C1 segment of cervical spinal cord (tissue), 14 donors: ENCODE measurements at regions not wholly inside any gene's neighbourhood (a gene's known extent, or its start where the extent isn't known, plus 50 kb on each side); places are given as distances from the start of the nearest gene placed in this dataset.
"Not testable (repeated sequence)": the region's sequence is repeated elsewhere in the genome, so short reads cannot be mapped to it uniquely, and the experiment has no call there.

Source experiments
- DNase-seq, 14 donors: peaks; one replicate each; lab custom pipeline; 2025; lab: John Stamatoyannopoulos, UW

GRCh38 chr3:163468531-163469335 is 1609.6 kb downstream of the SI start:
- no peak for DNase-seq

- DNase-seq = no peak
Measured at GRCh38 chr3:163462446-163462845, 1615.8 kb downstream of the SI start.

GRCh38 chr3:163450698-163451097 is 1627.6 kb downstream of the SI start:
- no peak for DNase-seq

- no peak for DNase-seq
Measured at GRCh38 chr3:163438760-163439159, 1639.5 kb downstream of the SI start.

DNA sequence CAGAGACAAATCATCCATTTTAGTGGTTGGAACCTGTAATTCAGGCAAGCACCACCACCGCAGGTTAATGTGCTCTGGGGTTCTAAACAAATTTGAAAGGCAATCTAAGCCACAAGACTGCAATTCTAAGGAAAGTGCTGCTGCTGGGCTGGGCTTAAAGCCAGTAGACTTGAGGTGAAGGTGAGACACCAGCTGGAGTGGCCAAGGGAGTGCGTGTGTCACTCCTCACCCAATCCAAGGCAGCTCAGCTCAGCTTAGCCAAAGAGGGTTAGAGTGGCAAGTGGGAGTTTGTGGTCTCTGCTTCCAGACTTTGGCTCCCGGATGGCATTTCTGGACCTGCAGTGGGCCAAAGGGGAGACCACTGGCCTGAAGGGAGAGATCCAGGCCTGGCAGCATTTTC is 1655.6 kb downstream of the SI start:
- DNase-seq = no peak

DNA sequence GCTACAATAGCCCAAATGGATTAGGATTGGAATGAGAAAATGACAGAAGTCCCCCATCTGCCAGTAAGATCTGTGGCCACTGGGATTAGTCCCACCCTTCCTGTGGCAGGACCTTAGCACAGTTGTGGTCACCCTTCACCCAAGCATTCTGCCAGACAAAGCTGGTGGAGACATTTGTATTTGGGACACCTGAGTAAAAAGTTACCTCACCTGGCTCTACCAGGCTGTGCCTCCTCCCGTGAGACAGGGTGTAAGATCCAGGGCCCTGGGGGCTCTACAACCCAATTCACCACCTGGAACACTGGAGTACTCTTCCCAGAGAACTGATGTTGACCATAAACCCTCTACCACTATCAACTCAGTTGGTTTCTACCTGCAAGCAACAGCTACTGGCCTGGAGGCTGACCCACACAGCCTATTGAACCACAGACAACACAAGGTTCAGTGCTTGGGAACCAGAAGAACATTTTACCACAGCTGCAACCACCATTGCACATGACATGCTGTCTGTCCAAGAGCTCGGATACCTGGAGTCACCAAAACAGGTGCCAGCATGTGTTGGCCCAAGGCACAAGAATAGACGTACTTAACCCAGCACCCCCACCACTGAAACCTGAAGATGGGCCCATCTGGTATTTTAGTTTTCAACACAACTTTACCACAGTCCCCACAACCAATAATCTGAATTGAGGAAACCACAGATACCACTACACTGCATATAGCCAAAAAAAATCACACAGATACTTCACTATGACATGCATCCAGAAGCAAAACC is 1686.7 kb downstream of the SI start:
- no peak for DNase-seq

DNA sequence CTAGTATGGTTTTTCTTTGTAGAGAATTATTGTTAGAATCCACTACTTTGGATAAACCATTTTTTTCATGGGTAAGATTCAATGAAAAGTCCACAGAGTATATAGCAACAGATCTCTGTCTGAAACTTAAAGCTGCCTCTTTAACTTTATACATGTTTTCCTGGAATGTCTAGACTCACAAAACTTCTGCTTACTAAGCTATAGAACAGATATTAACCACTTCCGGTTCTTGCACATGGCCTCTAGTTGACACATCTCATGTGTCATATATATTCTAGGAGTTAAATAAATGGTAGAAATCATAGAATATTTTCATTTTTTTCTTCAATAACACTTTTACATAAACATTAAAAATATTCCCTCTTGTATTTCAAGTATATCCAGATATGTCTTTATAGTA is 1693.9 kb downstream of the SI start:
- no peak for DNase-seq

GRCh38 chr3:163382183-163382582 is 1696.1 kb downstream of the SI start:
- no peak for DNase-seq

GRCh38 chr3:163368168-163368567 is 1710.1 kb downstream of the SI start:
- no peak for DNase-seq

GRCh38 chr3:163364717-163365116 is 1713.6 kb downstream of the SI start:
- no peak for DNase-seq

DNA sequence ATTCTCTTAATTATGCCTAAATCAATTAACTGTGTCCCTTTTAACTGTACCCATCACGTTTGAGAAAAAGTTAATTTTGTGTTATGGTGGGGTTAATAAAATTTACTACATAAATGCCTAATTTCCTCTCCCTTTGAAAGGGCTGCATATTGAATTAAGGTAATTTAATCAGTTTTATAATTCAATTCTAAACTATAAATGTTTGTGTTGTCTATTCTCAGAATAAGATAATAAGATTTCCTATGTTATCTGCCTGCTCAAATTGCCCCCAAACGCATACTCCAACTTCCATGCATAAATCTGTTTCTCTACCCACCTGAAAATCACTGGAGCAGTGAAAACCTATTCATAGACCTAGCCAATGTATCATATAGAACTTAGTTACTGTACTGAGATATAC is 1716.1 kb downstream of the SI start:
- no peak for DNase-seq

GRCh38 chr3:163361357-163361878 is 1716.9 kb downstream of the SI start:
- DNase-seq = not testable (repeated sequence)

DNA sequence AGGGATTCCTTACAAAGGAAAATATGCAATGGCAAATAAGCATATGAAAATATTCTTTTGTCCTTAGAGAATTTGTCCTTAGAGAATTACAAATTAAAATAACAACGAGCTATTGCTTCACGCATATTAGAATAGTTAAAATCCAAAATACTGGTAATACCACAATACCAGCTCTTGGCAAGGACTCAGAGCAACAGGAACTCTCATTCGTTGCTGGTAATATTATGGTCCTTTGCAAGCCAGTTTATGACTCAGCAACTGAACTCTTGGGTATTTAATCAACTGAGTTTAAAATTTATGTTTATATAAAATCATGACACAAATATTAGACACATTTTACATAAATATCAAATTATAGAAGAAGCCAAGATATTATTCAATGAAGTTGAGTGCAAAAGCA is 1730.4 kb downstream of the SI start:
- DNase-seq = no peak

GRCh38 chr3:163335429-163335828 is 1742.9 kb downstream of the SI start:
- DNase-seq = no peak

- DNase-seq = no peak
Measured at GRCh38 chr3:163328680-163329079, 1749.6 kb downstream of the SI start.

DNA sequence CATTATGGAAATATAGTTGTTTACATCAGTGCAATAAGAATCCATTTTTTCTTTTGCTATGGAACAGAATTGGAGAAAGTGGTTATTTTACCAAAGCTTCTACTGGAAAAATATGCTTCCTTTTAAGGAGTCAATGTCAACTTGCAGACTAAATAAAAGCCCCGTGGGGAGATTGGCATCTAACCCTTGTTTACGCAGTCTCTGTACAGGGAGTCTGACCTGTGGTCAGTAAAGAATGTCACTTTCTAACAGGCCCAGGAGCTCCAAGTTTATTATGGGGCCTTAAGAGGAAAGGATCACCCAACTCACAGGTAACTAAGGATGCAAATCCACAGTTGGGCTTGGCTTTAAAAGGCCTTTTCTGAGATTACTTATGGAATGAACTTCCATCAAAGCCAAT is 1751.2 kb downstream of the SI start:
- no peak for DNase-seq

GRCh38 chr3:163315786-163316185 is 1762.5 kb downstream of the SI start:
- no peak for DNase-seq

GRCh38 chr3:163306405-163306804 is 1771.9 kb downstream of the SI start:
- no peak for DNase-seq

- no peak for DNase-seq
Measured at GRCh38 chr3:163273694-163274093, 1777.1 kb downstream of the OTOL1 start.

DNA sequence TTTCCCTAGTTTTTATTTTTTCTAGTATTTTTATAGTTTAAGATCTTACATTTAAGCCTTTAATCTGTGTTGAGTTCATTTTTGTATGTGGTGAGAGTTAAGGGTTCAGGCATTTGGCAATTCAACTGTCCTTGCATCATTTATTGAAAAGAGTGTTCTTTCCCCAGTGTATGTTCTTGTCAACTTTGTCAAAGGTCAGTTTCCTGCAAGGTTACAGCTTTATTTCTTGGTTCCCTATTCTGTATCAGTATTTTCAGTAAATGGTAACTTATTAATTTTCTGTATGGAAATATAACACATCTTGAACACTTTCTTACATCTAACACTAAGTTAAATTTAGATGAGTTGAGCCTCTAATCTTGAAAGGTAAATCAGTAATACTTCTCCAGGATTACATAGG is 1770.1 kb downstream of the OTOL1 start:
- DNase-seq = no peak

DNA sequence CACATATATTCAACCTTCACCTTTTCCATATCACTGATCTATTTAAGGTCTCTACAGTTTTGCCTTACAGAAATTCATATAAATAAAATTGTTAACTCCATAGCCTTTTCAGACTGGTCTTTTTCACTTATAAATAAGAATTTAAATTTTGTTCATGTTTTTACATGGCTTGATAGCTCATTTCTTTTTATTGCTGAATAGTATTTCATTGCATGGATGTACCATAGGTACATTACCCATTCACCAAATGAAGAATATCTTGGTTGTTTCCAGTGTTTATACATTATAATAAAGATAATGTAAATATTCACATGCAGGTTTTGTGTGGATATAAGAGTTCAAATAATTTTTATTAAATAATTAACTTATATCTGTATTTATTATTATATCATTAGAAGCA is 1765.0 kb downstream of the OTOL1 start:
- no peak for DNase-seq

DNA sequence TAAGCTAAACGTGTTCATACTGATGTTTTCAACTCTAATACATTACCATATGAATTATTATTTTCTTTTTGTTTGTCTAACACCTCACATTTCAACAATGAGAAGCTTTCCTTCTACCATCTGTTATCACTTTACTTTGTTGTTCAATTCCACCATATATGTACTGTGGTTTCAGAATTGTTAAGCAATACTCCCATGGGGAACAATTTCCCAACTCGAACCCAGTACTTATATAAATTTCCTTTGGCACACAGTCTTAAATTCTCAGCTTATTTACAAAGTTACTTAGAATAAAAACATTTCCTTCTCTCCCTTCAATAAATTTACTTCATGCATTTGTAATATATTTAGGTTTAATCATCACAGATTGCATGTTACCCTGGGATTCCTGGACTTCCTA is 1764.4 kb downstream of the OTOL1 start:
- DNase-seq = no peak

- no peak for DNase-seq
Measured at GRCh38 chr3:163218336-163218735, 1721.7 kb downstream of the OTOL1 start.
